ENCODE measurements at regions not wholly inside any gene's neighbourhood (a gene's known extent, or its start where the extent isn't known, plus 50 kb on each side); places are given as distances from the start of the nearest gene placed in this dataset.

DNA sequence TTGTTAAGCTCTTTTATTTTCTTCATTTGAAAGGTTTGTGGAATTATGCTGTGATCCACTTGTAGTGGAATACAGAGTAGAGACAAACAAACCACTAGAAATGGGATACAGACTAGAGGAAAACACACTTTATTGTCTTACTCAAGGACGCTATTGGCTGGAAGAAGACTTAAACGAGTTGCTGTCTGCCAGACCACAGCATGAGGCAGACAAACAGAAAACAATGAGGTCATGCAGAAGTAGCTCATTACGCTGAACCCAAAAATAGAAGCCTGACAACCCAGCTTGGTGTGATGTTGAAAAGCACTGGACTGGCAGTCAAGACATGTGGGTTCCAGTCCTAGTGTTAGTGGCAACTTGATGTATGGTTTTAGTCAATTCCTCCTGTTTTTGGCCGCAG lies 62.4 kb upstream of the P3H2 start (continued):
- TF ChIP-seq MEF2A (IDR thresholded peaks at IDR 0.05; ENCODE audit: insufficient read depth, low read depth, low read length) (peak; percentile 82), ZNF217 (IDR thresholded peaks at IDR 0.05) (no peak), ZNF274 (IDR thresholded peaks at IDR 0.05; ENCODE audit: insufficient read depth, insufficient read length) (no peak), FOXM1 (IDR thresholded peaks at IDR 0.05; ENCODE audit: low read depth, low read length) (no peak), BCL11A (IDR thresholded peaks at IDR 0.05; ENCODE audit: low read depth, low read length) (0 out of 2 replicates have a peak, but pooled peaks have one; percentile 12), JUND (IDR thresholded peaks at IDR 0.05; ENCODE audit: low read depth, low read length) (no peak), WRNIP1 (IDR thresholded peaks at IDR 0.05; ENCODE audit: borderline replicate concordance, low read depth, low read length) (no peak), SRF (IDR thresholded peaks at IDR 0.05; ENCODE audit: low read depth in 2 of 2, low read length in 2 of 2) (no peak), SMAD5 (IDR thresholded peaks at IDR 0.05; ENCODE audit: low read depth) (no peak), ASH2L (IDR thresholded peaks at IDR 0.05; ENCODE audit: borderline replicate concordance, low read depth) (no peak), KLF5 (IDR thresholded peaks at IDR 0.05; ENCODE audit: partially characterized antibody) (no peak), GABPA (IDR thresholded peaks at IDR 0.05; ENCODE audit: low read depth) (no peak), NFXL1 (IDR thresholded peaks at IDR 0.05; ENCODE audit: borderline replicate concordance) (no peak), EGR1 (IDR thresholded peaks at IDR 0.05; ENCODE audit: borderline replicate concordance in 1 of 2, low read depth in 2 of 2, low read length in 2 of 2) (no peak), IRF4 (IDR thresholded peaks at IDR 0.05; ENCODE audit: low read depth, low read length) (no peak)
- TF ChIP-seq, protein P1, sequence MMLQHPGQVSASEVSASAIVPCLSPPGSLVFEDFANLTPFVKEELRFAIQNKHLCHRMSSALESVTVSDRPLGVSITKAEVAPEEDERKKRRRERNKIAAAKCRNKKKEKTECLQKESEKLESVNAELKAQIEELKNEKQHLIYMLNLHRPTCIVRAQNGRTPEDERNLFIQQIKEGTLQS (IDR thresholded peaks at IDR 0.05; ENCODE audit: borderline replicate concordance, extremely low read depth, low read depth, low read length) = no peak
- TF ChIP-seq, protein P2, sequence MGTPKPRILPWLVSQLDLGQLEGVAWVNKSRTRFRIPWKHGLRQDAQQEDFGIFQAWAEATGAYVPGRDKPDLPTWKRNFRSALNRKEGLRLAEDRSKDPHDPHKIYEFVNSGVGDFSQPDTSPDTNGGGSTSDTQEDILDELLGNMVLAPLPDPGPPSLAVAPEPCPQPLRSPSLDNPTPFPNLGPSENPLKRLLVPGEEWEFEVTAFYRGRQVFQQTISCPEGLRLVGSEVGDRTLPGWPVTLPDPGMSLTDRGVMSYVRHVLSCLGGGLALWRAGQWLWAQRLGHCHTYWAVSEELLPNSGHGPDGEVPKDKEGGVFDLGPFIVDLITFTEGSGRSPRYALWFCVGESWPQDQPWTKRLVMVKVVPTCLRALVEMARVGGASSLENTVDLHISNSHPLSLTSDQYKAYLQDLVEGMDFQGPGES (IDR thresholded peaks at IDR 0.05) = no peak
- TF ChIP-seq, protein P3, sequence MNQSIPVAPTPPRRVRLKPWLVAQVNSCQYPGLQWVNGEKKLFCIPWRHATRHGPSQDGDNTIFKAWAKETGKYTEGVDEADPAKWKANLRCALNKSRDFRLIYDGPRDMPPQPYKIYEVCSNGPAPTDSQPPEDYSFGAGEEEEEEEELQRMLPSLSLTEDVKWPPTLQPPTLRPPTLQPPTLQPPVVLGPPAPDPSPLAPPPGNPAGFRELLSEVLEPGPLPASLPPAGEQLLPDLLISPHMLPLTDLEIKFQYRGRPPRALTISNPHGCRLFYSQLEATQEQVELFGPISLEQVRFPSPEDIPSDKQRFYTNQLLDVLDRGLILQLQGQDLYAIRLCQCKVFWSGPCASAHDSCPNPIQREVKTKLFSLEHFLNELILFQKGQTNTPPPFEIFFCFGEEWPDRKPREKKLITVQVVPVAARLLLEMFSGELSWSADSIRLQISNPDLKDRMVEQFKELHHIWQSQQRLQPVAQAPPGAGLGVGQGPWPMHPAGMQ (IDR thresholded peaks at IDR 0.05; ENCODE audit: borderline replicate concordance) = no peak
- TF ChIP-seq, protein P4, sequence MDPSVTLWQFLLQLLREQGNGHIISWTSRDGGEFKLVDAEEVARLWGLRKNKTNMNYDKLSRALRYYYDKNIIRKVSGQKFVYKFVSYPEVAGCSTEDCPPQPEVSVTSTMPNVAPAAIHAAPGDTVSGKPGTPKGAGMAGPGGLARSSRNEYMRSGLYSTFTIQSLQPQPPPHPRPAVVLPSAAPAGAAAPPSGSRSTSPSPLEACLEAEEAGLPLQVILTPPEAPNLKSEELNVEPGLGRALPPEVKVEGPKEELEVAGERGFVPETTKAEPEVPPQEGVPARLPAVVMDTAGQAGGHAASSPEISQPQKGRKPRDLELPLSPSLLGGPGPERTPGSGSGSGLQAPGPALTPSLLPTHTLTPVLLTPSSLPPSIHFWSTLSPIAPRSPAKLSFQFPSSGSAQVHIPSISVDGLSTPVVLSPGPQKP (IDR thresholded peaks at IDR 0.05; ENCODE audit: low read depth, low read length) = no peak
- TF ChIP-seq, protein P5, sequence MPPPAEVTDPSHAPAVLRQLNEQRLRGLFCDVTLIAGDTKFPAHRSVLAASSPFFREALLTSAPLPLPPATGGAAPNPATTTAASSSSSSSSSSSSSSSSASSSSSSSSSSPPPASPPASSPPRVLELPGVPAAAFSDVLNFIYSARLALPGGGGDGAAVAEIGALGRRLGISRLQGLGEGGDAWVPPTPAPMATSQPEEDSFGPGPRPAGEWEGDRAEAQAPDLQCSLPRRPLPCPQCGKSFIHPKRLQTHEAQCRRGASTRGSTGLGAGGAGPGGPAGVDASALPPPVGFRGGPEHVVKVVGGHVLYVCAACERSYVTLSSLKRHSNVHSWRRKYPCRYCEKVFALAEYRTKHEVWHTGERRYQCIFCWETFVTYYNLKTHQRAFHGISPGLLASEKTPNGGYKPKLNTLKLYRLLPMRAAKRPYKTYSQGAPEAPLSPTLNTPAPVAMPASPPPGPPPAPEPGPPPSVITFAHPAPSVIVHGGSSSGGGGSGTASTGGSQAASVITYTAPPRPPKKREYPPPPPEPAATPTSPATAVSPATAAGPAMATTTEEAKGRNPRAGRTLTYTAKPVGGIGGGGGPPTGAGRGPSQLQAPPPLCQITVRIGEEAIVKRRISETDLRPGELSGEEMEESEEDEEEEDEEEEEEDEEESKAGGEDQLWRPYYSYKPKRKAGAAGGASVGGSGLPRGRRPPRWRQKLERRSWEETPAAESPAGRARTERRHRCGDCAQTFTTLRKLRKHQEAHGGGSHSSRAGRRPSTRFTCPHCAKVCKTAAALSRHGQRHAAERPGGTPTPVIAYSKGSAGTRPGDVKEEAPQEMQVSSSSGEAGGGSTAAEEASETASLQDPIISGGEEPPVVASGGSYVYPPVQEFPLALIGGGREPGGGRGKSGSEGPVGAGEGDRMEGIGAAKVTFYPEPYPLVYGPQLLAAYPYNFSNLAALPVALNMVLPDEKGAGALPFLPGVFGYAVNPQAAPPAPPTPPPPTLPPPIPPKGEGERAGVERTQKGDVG (CRISPR knock-in tag; IDR thresholded peaks at IDR 0.05) = no peak
- TF ChIP-seq, protein P6, sequence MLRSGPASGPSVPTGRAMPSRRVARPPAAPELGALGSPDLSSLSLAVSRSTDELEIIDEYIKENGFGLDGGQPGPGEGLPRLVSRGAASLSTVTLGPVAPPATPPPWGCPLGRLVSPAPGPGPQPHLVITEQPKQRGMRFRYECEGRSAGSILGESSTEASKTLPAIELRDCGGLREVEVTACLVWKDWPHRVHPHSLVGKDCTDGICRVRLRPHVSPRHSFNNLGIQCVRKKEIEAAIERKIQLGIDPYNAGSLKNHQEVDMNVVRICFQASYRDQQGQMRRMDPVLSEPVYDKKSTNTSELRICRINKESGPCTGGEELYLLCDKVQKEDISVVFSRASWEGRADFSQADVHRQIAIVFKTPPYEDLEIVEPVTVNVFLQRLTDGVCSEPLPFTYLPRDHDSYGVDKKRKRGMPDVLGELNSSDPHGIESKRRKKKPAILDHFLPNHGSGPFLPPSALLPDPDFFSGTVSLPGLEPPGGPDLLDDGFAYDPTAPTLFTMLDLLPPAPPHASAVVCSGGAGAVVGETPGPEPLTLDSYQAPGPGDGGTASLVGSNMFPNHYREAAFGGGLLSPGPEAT (IDR thresholded peaks at IDR 0.05; ENCODE audit: low read depth) = no peak

Data from GM12878 (cell line).